Trophoblast cell (in vitro differentiated cells and primary cell): ENCODE measurements at regions not wholly inside any gene's neighbourhood (a gene's known extent, or its start where the extent isn't known, plus 50 kb on each side); places are given as distances from the start of the nearest gene placed in this dataset.

Experiments
- DNase-seq, 2 donors: peaks; one replicate each; pipeline ENCODE4 v3.0.0-alpha.2; 2016
- H2AFZ ChIP-seq: 2 replicates; pipeline ENCODE4 v1.6.1; 2013; ENCODE audit warnings: low read length, moderate library complexity, mild to moderate bottlenecking; ENCODE audit not compliant: insufficient read depth, poor library complexity
- H2AK5ac ChIP-seq: 2 replicates; pipeline ENCODE4 v1.6.1; 2013; ENCODE audit warnings: mild to moderate bottlenecking, low read length
- H2BK120ac ChIP-seq: 2 replicates; pipeline ENCODE4 v1.6.1; 2013; ENCODE audit warnings: low read length, mild to moderate bottlenecking, moderate library complexity; ENCODE audit not compliant: insufficient read depth, poor library complexity
- H2BK12ac ChIP-seq: 2 replicates; pipeline ENCODE4 v1.6.1; 2013; ENCODE audit warnings: mild to moderate bottlenecking, low read length, moderate library complexity
- H2BK5ac ChIP-seq: 2 replicates; pipeline ENCODE4 v1.6.1; 2013; ENCODE audit warnings: low read length, low read depth, moderate library complexity, mild to moderate bottlenecking; ENCODE audit not compliant: poor library complexity
- H3K14ac ChIP-seq: 2 replicates; pipeline ENCODE4 v1.6.1; 2013; ENCODE audit warnings: mild to moderate bottlenecking, low read length
- H3K18ac ChIP-seq: 2 replicates; pipeline ENCODE4 v1.6.1; 2013; ENCODE audit warnings: mild to moderate bottlenecking, low read length
- H3K23ac ChIP-seq: 2 replicates; pipeline ENCODE4 v1.6.1; 2013; ENCODE audit warnings: low read length
- H3K27ac ChIP-seq: 2 replicates; pipeline ENCODE4 v1.5.1; 2013; ENCODE audit warnings: low read depth, mild to moderate bottlenecking, inconsistent platforms, low read length, moderate library complexity
- H3K27me3 ChIP-seq: 2 replicates; pipeline ENCODE4 v1.6.1; 2013; ENCODE audit warnings: inconsistent platforms, mild to moderate bottlenecking, low read length, moderate library complexity; ENCODE audit not compliant: insufficient read depth
- H3K36me3 ChIP-seq, 2 experiments: 1 replicate in 1 of 2; 2 replicates in 1 of 2; pipeline ENCODE4 v1.6.1; 2013; ENCODE audit warnings: low read length in 2 of 2, mild to moderate bottlenecking in 2 of 2, moderate library complexity in 1 of 2; ENCODE audit not compliant: insufficient read depth in 2 of 2, control insufficient read depth in 1 of 2
- H3K4ac ChIP-seq: 2 replicates; pipeline ENCODE4 v1.6.1; 2013; ENCODE audit warnings: low read depth, mild to moderate bottlenecking, low read length, moderate library complexity
- H3K4me1 ChIP-seq, 2 experiments: 1 replicate in 1 of 2; 2 replicates in 1 of 2; pipeline ENCODE4 v1.6.1; 2013; ENCODE audit warnings: low read length in 2 of 2, mild to moderate bottlenecking in 2 of 2, moderate library complexity in 1 of 2; ENCODE audit not compliant: insufficient read depth in 2 of 2, control insufficient read depth in 1 of 2
- H3K4me2 ChIP-seq: 2 replicates; pipeline ENCODE4 v1.6.1; 2013; ENCODE audit warnings: inconsistent platforms, mild to moderate bottlenecking, low read length, moderate library complexity
- H3K4me3 ChIP-seq: 2 replicates; pipeline ENCODE4 v1.5.1; 2013; ENCODE audit warnings: mild to moderate bottlenecking, low read depth, low read length, inconsistent platforms
- H3K79me1 ChIP-seq: one replicate; pipeline ENCODE4 v1.6.1; 2013; ENCODE audit warnings: low read length
- H3K79me2 ChIP-seq: 2 replicates; pipeline ENCODE4 v1.6.1; 2013; ENCODE audit warnings: low read length, mild to moderate bottlenecking; ENCODE audit not compliant: control insufficient read depth, insufficient read depth, poor library complexity
- H3K9ac ChIP-seq: 2 replicates; pipeline ENCODE4 v1.6.1; 2013; ENCODE audit warnings: mild to moderate bottlenecking, low read length
- H3K9me3 ChIP-seq: 2 replicates; pipeline ENCODE4 v1.6.1; 2013; ENCODE audit warnings: low read depth, mild to moderate bottlenecking, control low read depth, inconsistent platforms, low read length; ENCODE audit not compliant: insufficient read depth
- H4K12ac ChIP-seq: 2 replicates; pipeline ENCODE4 v1.6.1; 2013; ENCODE audit warnings: low read depth, mild to moderate bottlenecking, low read length, moderate library complexity
- H4K8ac ChIP-seq: 2 replicates; pipeline ENCODE4 v1.6.1; 2013; ENCODE audit warnings: low read depth, mild to moderate bottlenecking, low read length, moderate library complexity
- H4K91ac ChIP-seq: one replicate; pipeline ENCODE4 v1.6.1; 2013; ENCODE audit warnings: low read depth, mild to moderate bottlenecking, low read length, moderate library complexity
- WGBS: extraction: QIAGEN DNeasy Blood & Tissue Kit; methylation state at CpG from one replicate; pipeline ENCODE4 v1.1.7; 2013; ENCODE audit warnings: missing lambda C conversion rate; ENCODE audit not compliant: insufficient read length, insufficient coverage; ENCODE audit errors: extremely low coverage; 5-methylcytosine and 5-hydroxymethylcytosine counted together

- Histone ChIP-seq H2AFZ (no peak overlapping the region), H3K27ac (no peak overlapping the region), H4K12ac (no peak overlapping the region), H3K36me3 (no peaks in the 10 kb centered on the region), H3K79me2 (no peaks in the 10 kb centered on the region), H3K14ac (no peak overlapping the region), H3K9ac (no peak overlapping the region), H2BK120ac (no peak overlapping the region), H3K4me1 (peaks cover 2 to 5% of the 10 kb centered on the region in 2 experiments), H3K18ac (no peak overlapping the region), H3K4me2 (no peak overlapping the region), H3K9me3 (no peaks in the 10 kb centered on the region), H3K4ac (no peak overlapping the region), H2BK12ac (no peak overlapping the region), H2BK5ac (no peak overlapping the region), H3K4me3 (no peak overlapping the region), H4K91ac (no peak overlapping the region), H3K79me1 (peaks cover 2% of the 10 kb centered on the region), H3K23ac (no peak overlapping the region), H4K8ac (no peak overlapping the region), H3K27me3 (no peaks in the 10 kb centered on the region), H2AK5ac (no peak overlapping the region)
- no peak for DNase-seq
- WGBS, result no CpG with 5 or more reads among the region's 4 CpGs
These were observed 244.1 kb downstream of the PTEN start for GRCh38 chr10:88107296-88108097.

GRCh38 chr10:88108115-88108610 is 244.7 kb downstream of the PTEN start:
- Histone ChIP-seq H3K4ac (no peak overlapping the region), H2BK12ac (no peak overlapping the region), H3K9ac (no peak overlapping the region), H3K23ac (no peak overlapping the region), H2BK5ac (no peak overlapping the region), H3K4me3 (no peak overlapping the region), H3K14ac (no peak overlapping the region), H4K91ac (no peak overlapping the region), H3K79me1 (peaks cover 2% of the 10 kb centered on the region), H3K36me3 (no peaks in the 10 kb centered on the region), H3K18ac (no peak overlapping the region), H3K27ac (no peak overlapping the region), H4K8ac (no peak overlapping the region), H3K4me2 (no peak overlapping the region), H4K12ac (no peak overlapping the region), H2AFZ (no peak overlapping the region), H3K4me1 (peaks cover 2 to 5% of the 10 kb centered on the region in 2 experiments), H2BK120ac (no peak overlapping the region), H3K27me3 (no peaks in the 10 kb centered on the region), H3K79me2 (no peaks in the 10 kb centered on the region), H3K9me3 (no peaks in the 10 kb centered on the region), H2AK5ac (no peak overlapping the region)
- DNase-seq, result no peak
- WGBS, result no CpG with 5 or more reads among the region's 2 CpGs

- no peak overlapping the region for H3K18ac ChIP-seq
- H3K9ac ChIP-seq, result no peak overlapping the region
- H3K4me1 ChIP-seq, result peaks cover 2 to 5% of the 10 kb centered on the region in 2 experiments
- peak overlapping the region; percentile 91 for H4K91ac ChIP-seq
- H3K14ac ChIP-seq, result no peak overlapping the region
- H3K79me1 ChIP-seq, result peaks cover 2% of the 10 kb centered on the region
- H3K79me2 ChIP-seq, result no peaks in the 10 kb centered on the region
- H4K8ac ChIP-seq, result no peak overlapping the region
- H3K23ac ChIP-seq, result no peak overlapping the region
- H3K4me2 ChIP-seq, result peak overlapping the region; percentile 18
- H3K9me3 ChIP-seq, result no peaks in the 10 kb centered on the region
- no peaks in the 10 kb centered on the region for H3K27me3 ChIP-seq
- peak overlapping the region; percentile 83 for H2BK120ac ChIP-seq
- no peak overlapping the region for H3K4ac ChIP-seq
- peak overlapping the region; percentile 61 for H2BK5ac ChIP-seq
- H3K4me3 ChIP-seq, result no peak overlapping the region
- DNase-seq, result peak; percentile 42 to 64
- no peak overlapping the region for H2AFZ ChIP-seq
- H4K12ac ChIP-seq, result no peak overlapping the region
- no peak overlapping the region for H2AK5ac ChIP-seq
- no peaks in the 10 kb centered on the region for H3K36me3 ChIP-seq
- H2BK12ac ChIP-seq, result peak overlapping the region; percentile 84
- H3K27ac ChIP-seq, result peak overlapping the region; percentile 17
These were observed 246.9 kb downstream of the PTEN start for GRCh38 chr10:88110355-88110754.

- peak overlapping the region; percentile 37 for H3K18ac ChIP-seq
- peak overlapping the region; percentile 83 for H2BK120ac ChIP-seq
- no peaks in the 10 kb centered on the region for H3K9me3 ChIP-seq
- H2BK5ac ChIP-seq, result peak overlapping the region; percentile 61
- H3K27ac ChIP-seq, result peak overlapping the region; percentile 17
- peak overlapping the region; percentile 91 for H4K91ac ChIP-seq
- peak overlapping the region; percentile 84 for H2BK12ac ChIP-seq
- WGBS, result no CpG with 5 or more reads among the region's 3 CpGs
- H3K14ac ChIP-seq, result peak overlapping the region; percentile 62
- H3K79me2 ChIP-seq, result no peaks in the 10 kb centered on the region
- no peak overlapping the region for H3K9ac ChIP-seq
- no peaks in the 10 kb centered on the region for H3K27me3 ChIP-seq
- no peaks in the 10 kb centered on the region for H3K36me3 ChIP-seq
- H3K4ac ChIP-seq, result peak overlapping the region; percentile 15
- H2AFZ ChIP-seq, result no peak overlapping the region
- H3K4me2 ChIP-seq, result no peak overlapping the region
- H3K79me1 ChIP-seq, result peaks cover 2% of the 10 kb centered on the region
- H4K12ac ChIP-seq, result no peak overlapping the region
- no peak overlapping the region for H3K4me3 ChIP-seq
- H3K23ac ChIP-seq, result no peak overlapping the region
- no peak for DNase-seq
- H4K8ac ChIP-seq, result no peak overlapping the region
- no peak overlapping the region for H2AK5ac ChIP-seq
- peaks cover 2 to 5% of the 10 kb centered on the region in 2 experiments for H3K4me1 ChIP-seq
These were observed 247.4 kb downstream of the PTEN start for GRCh38 chr10:88110822-88111221.
